HG02981 (cell line): ENCODE measurements at regions not wholly inside any gene's neighbourhood (a gene's known extent, or its start where the extent isn't known, plus 50 kb on each side); places are given as distances from the start of the nearest gene placed in this dataset.

Source experiments
- ATAC-seq: cut with Tn5 transposase; IDR thresholded peaks from one replicate; pipeline ENCODE4 v1.9.1; 2021; ENCODE audit warnings: mild to moderate bottlenecking, moderate library complexity; ENCODE audit not compliant: unreplicated experiment

GRCh38 chr20:48194583-48194982, 409.3 kb upstream of the SULF2 start:
- ATAC-seq, result no peak

GRCh38 chr20:48193627-48194425, 408.5 kb upstream of the SULF2 start:
- ATAC-seq, result no peak

- no peak for ATAC-seq
Observed at GRCh38 chr20:48192109-48192508, 406.8 kb upstream of the SULF2 start.

GRCh38 chr20:48191200-48191599, 405.9 kb upstream of the SULF2 start:
- ATAC-seq, result no peak

GRCh38 chr20:48190757-48191156, 405.5 kb upstream of the SULF2 start:
- no peak for ATAC-seq

GRCh38 chr20:48189181-48189580, 403.9 kb upstream of the SULF2 start:
- ATAC-seq, result no peak

GRCh38 chr20:48187851-48188250, 402.6 kb upstream of the SULF2 start:
- ATAC-seq, result no peak

GRCh38 chr20:48186915-48187314, 401.6 kb upstream of the SULF2 start:
- no peak for ATAC-seq

- no peak for ATAC-seq
Observed at GRCh38 chr20:48186447-48186846, 401.2 kb upstream of the SULF2 start.

- ATAC-seq, result no peak
Observed at GRCh38 chr20:48184229-48184628, 398.9 kb upstream of the SULF2 start.

GRCh38 chr20:48181261-48181935, 396.1 kb upstream of the SULF2 start:
- ATAC-seq, result no peak

- no peak for ATAC-seq
Observed at GRCh38 chr20:48180618-48181017, 395.3 kb upstream of the SULF2 start.

GRCh38 chr20:48180024-48180423, 394.7 kb upstream of the SULF2 start:
- ATAC-seq, result no peak

- no peak for ATAC-seq
Observed at GRCh38 chr20:48178633-48179032, 393.4 kb upstream of the SULF2 start.

- no peak for ATAC-seq
Observed at GRCh38 chr20:48177058-48177457, 391.8 kb upstream of the SULF2 start.

GRCh38 chr20:48176139-48176538, 390.9 kb upstream of the SULF2 start:
- no peak for ATAC-seq

GRCh38 chr20:48175261-48175660, 390.0 kb upstream of the SULF2 start:
- no peak for ATAC-seq

GRCh38 chr20:48172357-48172702, 387.0 kb upstream of the SULF2 start:
- ATAC-seq, result no peak

GRCh38 chr20:48171626-48172356, 386.5 kb upstream of the SULF2 start:
- no peak for ATAC-seq

- ATAC-seq, result no peak
Observed at GRCh38 chr20:48171071-48171470, 385.8 kb upstream of the SULF2 start.

GRCh38 chr20:48170625-48171024, 385.3 kb upstream of the SULF2 start:
- ATAC-seq, result no peak

- ATAC-seq, result no peak
Observed at GRCh38 chr20:48169650-48170225, 384.5 kb upstream of the SULF2 start.
